ENCODE measurements at regions not wholly inside any gene's neighbourhood (a gene's known extent, or its start where the extent isn't known, plus 50 kb on each side); places are given as distances from the start of the nearest gene placed in this dataset.

DNA sequence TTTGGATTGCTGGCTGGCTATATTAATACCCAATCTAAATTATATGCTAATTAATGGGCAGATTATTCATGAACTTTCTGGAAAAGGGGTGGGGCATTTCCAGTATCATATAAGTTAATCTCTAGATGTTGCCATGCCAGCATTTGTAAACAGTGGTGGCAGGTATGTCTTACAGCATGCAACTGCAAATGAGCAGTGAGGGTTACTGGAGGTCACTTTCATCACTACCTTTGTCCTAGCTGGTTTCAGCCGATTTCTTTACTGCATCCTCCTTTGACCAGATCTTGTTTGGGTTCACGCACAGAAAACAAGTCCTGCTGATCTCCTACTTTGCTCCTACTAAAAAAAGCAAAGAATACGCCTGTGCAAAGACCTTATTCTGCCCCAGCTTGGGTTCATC, 89.1 kb upstream of the USP47 start:
- TF ChIP-seq, protein P1, sequence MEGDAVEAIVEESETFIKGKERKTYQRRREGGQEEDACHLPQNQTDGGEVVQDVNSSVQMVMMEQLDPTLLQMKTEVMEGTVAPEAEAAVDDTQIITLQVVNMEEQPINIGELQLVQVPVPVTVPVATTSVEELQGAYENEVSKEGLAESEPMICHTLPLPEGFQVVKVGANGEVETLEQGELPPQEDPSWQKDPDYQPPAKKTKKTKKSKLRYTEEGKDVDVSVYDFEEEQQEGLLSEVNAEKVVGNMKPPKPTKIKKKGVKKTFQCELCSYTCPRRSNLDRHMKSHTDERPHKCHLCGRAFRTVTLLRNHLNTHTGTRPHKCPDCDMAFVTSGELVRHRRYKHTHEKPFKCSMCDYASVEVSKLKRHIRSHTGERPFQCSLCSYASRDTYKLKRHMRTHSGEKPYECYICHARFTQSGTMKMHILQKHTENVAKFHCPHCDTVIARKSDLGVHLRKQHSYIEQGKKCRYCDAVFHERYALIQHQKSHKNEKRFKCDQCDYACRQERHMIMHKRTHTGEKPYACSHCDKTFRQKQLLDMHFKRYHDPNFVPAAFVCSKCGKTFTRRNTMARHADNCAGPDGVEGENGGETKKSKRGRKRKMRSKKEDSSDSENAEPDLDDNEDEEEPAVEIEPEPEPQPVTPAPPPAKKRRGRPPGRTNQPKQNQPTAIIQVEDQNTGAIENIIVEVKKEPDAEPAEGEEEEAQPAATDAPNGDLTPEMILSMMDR (IDR thresholded peaks at IDR 0.05; ENCODE audit: low read depth, low read length), result no peak
- TF ChIP-seq POLR2A (IDR thresholded peaks at IDR 0.05; ENCODE audit: extremely low read depth, insufficient read length), result no peak
- TF ChIP-seq, protein P2, sequence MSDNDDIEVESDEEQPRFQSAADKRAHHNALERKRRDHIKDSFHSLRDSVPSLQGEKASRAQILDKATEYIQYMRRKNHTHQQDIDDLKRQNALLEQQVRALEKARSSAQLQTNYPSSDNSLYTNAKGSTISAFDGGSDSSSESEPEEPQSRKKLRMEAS (IDR thresholded peaks at IDR 0.05; ENCODE audit: low read depth, low read length), result no peak
- no peak for TF ChIP-seq MYC (IDR thresholded peaks at IDR 0.05; ENCODE audit: low read depth, low read length)
